ENCODE measurements at regions not wholly inside any gene's neighbourhood (a gene's known extent, or its start where the extent isn't known, plus 50 kb on each side); places are given as distances from the start of the nearest gene placed in this dataset.
"Not testable (repeated sequence)": the region's sequence is repeated elsewhere in the genome, so short reads cannot be mapped to it uniquely, and the experiment has no call there.

DNA sequence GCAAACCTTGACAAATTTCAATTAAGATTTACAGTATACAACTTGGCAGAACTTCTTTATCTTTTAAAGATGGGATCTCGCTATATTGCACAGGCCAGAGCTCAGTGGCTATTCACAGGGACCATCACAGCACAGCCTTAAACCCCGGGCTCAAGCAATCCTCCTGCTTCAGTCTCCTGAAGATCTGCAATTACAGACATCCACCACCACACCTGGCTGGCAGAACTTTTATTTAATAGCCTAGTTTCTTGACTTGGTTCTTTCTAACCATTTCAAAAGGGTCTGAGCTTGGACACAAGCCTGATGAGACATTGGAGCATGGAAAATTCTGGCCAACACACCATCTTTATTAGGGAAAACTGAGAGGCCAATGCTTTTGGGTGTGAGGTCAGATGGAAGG lies 151.6 kb upstream of the KCNG1 start:
- no peaks in the 10 kb centered on the region for H3K36me3 Mint-ChIP-seq (ENCODE audit: low read depth)
- no peak for ATAC-seq
- ChIA-PET CTCF (no interaction called here), POLR2A (no interaction called here)
- intact Hi-C loops (cut with micrococcal nuclease), result no loop called here
- H3K4me3 Mint-ChIP-seq, result no peak overlapping the region
- H3K4me1 Mint-ChIP-seq (ENCODE audit: low read depth), result no peaks in the 10 kb centered on the region
- TF ChIP-seq, protein P1, sequence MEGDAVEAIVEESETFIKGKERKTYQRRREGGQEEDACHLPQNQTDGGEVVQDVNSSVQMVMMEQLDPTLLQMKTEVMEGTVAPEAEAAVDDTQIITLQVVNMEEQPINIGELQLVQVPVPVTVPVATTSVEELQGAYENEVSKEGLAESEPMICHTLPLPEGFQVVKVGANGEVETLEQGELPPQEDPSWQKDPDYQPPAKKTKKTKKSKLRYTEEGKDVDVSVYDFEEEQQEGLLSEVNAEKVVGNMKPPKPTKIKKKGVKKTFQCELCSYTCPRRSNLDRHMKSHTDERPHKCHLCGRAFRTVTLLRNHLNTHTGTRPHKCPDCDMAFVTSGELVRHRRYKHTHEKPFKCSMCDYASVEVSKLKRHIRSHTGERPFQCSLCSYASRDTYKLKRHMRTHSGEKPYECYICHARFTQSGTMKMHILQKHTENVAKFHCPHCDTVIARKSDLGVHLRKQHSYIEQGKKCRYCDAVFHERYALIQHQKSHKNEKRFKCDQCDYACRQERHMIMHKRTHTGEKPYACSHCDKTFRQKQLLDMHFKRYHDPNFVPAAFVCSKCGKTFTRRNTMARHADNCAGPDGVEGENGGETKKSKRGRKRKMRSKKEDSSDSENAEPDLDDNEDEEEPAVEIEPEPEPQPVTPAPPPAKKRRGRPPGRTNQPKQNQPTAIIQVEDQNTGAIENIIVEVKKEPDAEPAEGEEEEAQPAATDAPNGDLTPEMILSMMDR (IDR thresholded peaks at IDR 0.05), result no peak
- peaks cover 26% of the 10 kb centered on the region for H3K27me3 Mint-ChIP-seq
- DNase-seq, result no peak
- no peaks in the 10 kb centered on the region for H3K9me3 Mint-ChIP-seq
- H3K27ac Mint-ChIP-seq, result no peak overlapping the region

DNA sequence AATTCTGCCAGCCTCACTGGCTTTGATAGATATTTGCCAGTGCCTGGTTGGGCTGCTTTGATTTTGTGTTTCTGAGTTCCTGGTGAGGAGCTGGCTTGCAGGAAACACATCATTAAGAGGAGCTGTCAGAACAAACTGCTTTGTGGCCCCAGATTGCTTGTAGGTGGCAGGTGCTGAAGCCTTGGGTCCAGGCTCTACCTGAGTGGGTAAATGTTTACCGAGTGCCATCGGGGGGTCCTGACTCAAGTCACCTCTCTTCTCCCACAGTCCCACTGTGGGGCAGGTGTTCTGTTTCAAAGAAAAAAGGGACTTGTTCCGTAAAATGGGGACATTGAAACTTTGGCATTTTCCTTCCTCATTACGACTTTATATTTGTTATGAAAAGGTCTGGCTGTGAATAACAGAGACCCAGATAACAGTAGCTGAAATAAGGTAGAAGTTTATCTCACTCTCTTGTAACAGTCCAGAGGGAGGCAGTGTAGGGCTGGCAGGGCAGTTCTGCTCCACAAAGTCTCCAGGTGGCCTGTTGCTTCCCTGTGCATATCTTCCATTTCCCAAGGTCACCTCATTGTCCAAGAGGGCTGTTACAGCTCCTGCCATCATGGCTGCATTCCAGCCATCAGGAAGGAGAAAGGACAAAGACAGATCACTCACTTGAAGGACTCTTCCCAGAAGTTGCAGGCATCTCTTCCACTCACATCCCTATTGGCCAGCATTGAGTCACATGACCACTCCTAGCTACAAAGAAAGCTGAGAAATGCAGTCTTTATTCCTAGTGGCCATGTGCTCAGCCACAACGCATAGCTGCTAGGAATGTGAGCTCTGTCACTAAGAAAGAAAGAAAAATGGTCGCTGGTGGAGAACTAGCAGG lies 149.9 kb upstream of the KCNG1 start:
- Mint-ChIP-seq H3K27ac (no peak overlapping the region), H3K9me3 (no peaks in the 10 kb centered on the region), H3K27me3 (peaks cover 25% of the 10 kb centered on the region), H3K4me1 (ENCODE audit: low read depth) (no peaks in the 10 kb centered on the region), H3K36me3 (ENCODE audit: low read depth) (no peaks in the 10 kb centered on the region), H3K4me3 (no peak overlapping the region)
- CTCF ChIA-PET, result no interaction called here
- ATAC-seq, result no peak
- no peak for DNase-seq
- intact Hi-C loops (cut with micrococcal nuclease), result no loop called here
- TF ChIP-seq, protein P1 (IDR thresholded peaks at IDR 0.05), result no peak
- POLR2A ChIA-PET, result no interaction called here

DNA sequence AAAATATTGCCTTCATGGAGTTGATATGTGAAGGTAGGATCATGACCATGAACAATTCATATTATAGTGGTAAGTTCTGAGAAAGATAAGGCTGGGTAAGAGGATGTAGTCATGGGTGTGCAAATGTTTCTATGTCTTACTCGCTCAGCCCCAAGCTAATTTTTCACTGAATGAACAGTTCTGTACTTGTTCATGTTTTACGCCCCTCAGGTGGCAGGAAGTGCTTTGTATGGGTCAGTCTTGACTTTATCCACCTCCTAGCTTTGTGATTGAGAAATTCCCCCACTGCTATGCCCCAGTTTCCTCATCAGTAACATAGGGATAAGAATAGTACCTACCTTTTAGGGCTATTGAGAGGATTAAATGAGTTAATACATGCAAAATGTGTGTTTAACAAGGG lies 148.2 kb upstream of the KCNG1 start:
- TF ChIP-seq, protein P1 (IDR thresholded peaks at IDR 0.05), result no peak
- CTCF ChIA-PET, result no interaction called here
- Mint-ChIP-seq H3K4me1 (ENCODE audit: low read depth) (no peaks in the 10 kb centered on the region), H3K27me3 (peaks cover 25% of the 10 kb centered on the region), H3K4me3 (no peak overlapping the region), H3K9me3 (no peaks in the 10 kb centered on the region), H3K27ac (no peak overlapping the region), H3K36me3 (ENCODE audit: low read depth) (no peaks in the 10 kb centered on the region)
- no peak for ATAC-seq
- intact Hi-C loops (cut with micrococcal nuclease), result no loop called here
- no peak for DNase-seq
- POLR2A ChIA-PET, result no interaction called here

DNA sequence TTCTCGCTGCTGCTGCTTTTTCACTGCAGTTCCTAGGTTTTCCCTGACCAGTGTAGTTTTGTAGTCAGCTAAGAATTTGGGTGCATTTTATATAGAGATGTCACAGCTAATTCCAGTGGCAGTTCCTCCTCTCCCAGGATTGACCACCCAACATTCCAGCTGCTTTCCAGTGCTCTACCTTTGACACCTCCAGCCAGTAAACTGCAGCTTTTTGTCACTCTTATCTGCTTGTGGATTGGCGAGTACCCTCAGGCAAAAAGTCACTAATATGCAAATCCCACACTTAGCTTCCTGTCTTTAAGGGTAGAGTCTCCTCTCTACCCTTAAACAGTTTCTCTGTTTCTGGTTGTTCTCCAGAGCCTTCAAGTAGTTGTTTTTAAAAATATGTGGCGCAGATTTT lies 146.9 kb upstream of the KCNG1 start:
- CTCF ChIA-PET, result interaction anchor here (1.0 to 1.8 kb wide), 2 partner anchors 38 to 182 kb away, joined by 4 read pairs; no protein-coding TSS in a partner anchor

DNA sequence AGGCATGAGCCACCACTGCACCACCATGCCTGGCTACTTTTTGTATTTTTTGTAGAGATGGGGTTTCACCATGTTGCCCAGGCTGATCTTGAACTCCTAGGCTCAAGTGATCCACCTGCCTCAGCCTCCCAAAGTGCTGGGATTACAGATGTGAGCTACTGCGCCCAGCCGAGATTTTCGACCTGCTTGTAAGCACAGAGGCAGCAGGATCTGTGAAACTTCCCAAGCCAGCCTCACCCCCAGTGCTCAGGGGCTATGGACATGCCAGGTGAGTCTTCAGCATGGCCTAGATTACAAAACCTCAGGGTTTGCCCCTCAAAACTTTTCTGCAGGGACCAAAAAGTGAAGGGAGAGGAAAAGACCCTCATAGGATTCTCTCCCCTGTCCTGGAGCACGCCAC lies 145.0 kb upstream of the KCNG1 start:
- peaks cover 14% of the 10 kb centered on the region for H3K27me3 Mint-ChIP-seq
- CTCF ChIA-PET; POLR2A ChIA-PET; H3K4me1 Mint-ChIP-seq (ENCODE audit: low read depth); H3K27ac Mint-ChIP-seq; H3K36me3 Mint-ChIP-seq (ENCODE audit: low read depth); intact Hi-C loops (cut with micrococcal nuclease); H3K4me3 Mint-ChIP-seq; H3K9me3 Mint-ChIP-seq; DNase-seq; ATAC-seq: not testable (repeated sequence)

More for the DNA sequence above, 146.9 kb upstream of the KCNG1 start:
- ATAC-seq (no peak), DNase-seq (no peak)
- intact Hi-C loops (cut with micrococcal nuclease), result no loop called here
- Mint-ChIP-seq H3K36me3 (ENCODE audit: low read depth) (no peaks in the 10 kb centered on the region), H3K27ac (no peak overlapping the region), H3K4me3 (no peak overlapping the region), H3K9me3 (no peaks in the 10 kb centered on the region), H3K27me3 (peaks cover 25% of the 10 kb centered on the region), H3K4me1 (ENCODE audit: low read depth) (no peaks in the 10 kb centered on the region)
- TF ChIP-seq, protein P1 (IDR thresholded peaks at IDR 0.05), result no peak
- POLR2A ChIA-PET, result interaction anchor here (0.6 kb wide), 1 partner anchor 132 kb away, joined by 3 read pairs; no protein-coding TSS in a partner anchor

Data from activated CD8-positive, alpha-beta T cell treated with anti-CD3 and anti-CD28 coated beads for 36 hours (primary cell).